Esophagus muscularis mucosa (tissue), 4 donors: ENCODE measurements at regions not wholly inside any gene's neighbourhood (a gene's known extent, or its start where the extent isn't known, plus 50 kb on each side); places are given as distances from the start of the nearest gene placed in this dataset.

Source experiments
- CTCF ChIP-seq, 3 experiments: fragments of 200-600 bp in 2 of 3; fragments of 450-650 bp in 1 of 3; sonication (generic) in 2 of 3; IDR thresholded peaks; one replicate each; pipeline ENCODE4 v1.5.1; 2017 to 2019; ENCODE audit warnings: antibody characterized with exemption in 3 of 3, mild to moderate bottlenecking in 2 of 3, moderate library complexity in 1 of 3
- EP300 ChIP-seq: sonication (generic); formaldehyde crosslinking; IDR thresholded peaks from one replicate; pipeline ENCODE4 v1.6.1; 2017; ENCODE audit warnings: antibody characterized with exemption
- POLR2A ChIP-seq: fragments of 450-650 bp; IDR thresholded peaks from one replicate; pipeline ENCODE4 v1.6.1; 2017; ENCODE audit warnings: antibody characterized with exemption, moderate library complexity, mild to moderate bottlenecking, low read depth
- POLR2AphosphoS5 ChIP-seq, 2 donors: sonication (generic); formaldehyde crosslinking; IDR thresholded peaks; one replicate each; pipeline ENCODE4 v1.6.1; 2017; ENCODE audit warnings: antibody characterized with exemption in 2 of 2

DNA sequence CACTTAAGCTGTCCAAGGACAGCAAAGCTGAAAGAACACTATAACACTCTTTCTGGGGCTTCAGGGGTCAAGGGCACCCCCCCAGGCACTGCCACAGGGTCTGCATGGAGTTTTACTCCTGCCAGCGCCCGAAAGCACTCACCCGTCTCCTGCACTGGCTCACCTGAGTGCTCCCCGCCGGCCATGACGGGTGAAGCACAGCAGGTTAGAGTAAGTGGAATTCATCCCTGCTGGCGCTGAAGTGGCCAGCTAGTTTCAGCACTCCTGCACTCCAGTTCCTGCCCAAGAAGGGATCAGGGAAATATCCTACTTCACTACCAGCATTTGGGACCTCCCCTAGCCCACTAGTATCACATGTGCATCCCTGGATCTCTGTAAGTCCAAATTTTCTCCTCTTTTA lies 516.0 kb downstream of the ZNF608 start:
- TF ChIP-seq POLR2AphosphoS5 (IDR thresholded peaks at IDR 0.05) (no peak), CTCF (IDR thresholded peaks at IDR 0.05) (no peak), EP300 (no peak), POLR2A (no peak)
